HG02678 (cell line): ENCODE measurements at regions not wholly inside any gene's neighbourhood (a gene's known extent, or its start where the extent isn't known, plus 50 kb on each side); places are given as distances from the start of the nearest gene placed in this dataset.

Source experiments
- ATAC-seq: cut with Tn5 transposase; IDR thresholded peaks from one replicate; pipeline ENCODE4 v1.9.1; 2021; ENCODE audit warnings: mild to moderate bottlenecking, moderate library complexity; ENCODE audit not compliant: unreplicated experiment

DNA sequence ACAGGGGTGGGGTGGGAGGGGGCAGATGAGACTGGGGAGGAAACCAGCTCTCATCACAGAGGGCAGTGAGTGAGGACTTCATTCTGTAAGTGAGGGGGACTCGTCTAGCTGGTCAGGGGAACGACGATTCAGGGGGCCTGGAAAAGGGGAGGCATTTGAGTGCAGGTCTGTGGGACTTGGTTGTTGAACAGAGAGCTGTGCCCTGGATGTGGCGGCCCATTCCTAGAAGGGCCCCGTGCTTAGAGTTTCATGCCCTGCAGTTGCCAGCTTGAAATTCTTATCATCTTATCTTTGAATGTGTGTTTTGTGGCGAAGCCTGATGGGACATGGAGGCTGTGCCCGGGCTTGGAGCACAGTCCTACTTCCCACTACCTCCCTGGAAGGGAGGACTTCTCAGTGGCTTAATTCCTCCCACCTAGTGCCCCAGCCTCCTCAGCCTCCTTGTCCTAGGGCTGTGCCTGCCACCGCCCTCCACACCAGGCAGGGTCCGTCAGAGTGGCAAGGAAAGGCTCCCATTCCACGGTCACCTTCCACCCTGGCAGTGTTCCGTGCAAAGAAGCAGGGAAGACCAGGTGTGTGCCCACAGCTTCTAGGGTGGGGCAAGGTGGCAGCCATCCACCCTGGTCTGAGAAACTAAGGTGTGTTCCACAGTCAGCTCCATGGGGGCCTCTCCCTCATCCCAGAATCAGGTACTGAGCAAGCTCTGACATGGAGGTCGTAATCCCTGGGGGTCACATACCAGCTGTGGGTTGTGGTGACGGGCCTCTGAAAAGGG lies 59.7 kb upstream of the LMO1 start:
- ATAC-seq, result no peak

DNA sequence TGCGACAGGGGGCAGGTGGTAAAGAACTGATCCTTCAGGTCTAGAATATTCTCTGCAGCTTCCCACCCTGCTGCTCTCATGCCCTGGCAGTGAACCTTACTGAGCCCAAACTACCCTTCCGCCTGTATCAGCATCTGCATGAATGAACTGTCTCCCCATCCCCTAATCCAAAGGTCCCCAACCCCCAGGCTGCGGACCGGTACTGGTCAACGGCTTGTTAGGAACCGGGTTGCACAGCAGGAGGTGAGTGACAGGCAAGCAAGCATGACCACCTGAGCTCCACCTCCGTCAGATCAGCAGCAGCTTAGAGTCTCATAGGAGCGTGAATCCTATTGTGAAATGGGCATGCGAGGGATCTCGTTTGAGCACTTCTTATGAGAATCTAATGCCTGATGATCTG lies 58.2 kb upstream of the LMO1 start:
- no peak for ATAC-seq

- no peak for ATAC-seq
Measured at GRCh38 chr11:8320076-8320475, 56.4 kb upstream of the LMO1 start.

DNA sequence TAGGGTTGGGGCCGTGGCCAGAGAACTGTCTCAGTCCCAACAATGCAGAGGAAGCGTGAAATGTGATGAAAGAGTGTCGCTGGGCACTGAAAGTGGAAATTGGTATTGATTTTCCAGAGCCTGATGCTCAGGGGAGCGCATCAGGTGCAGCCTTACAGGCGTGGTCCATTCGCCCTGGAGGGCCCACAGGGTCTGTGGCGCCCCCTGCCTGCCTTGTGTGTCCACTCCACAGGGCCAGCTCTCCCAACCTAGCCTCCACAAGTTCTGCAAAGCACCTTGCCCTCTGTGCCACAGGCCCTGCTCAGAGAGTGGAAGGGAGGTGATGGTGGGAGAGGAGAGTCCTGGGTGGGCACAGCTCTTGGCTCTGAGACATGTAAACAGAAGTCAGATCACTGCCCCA lies 54.9 kb upstream of the LMO1 start:
- no peak for ATAC-seq

GRCh38 chr11:8317159-8317558 lies 53.5 kb upstream of the LMO1 start:
- no peak for ATAC-seq

DNA sequence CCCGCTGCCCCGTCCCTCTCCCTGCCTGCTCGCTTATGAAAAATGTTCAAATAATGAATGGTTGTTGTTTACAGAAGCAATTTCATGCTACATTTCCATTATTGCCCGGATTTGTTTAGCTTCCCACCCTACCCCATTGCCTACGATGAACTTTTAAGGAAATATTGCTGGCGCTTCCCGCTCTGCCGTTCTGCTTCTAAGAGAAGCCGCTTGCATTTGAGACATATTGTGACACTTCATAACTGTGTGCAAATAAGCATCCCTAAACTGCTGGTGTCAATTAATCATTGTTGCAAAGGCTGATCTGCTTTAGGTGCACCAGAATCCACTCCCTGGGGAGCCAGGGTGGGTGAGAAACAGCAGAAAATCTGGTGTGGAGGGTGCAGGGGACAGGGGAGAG lies 52.3 kb upstream of the LMO1 start:
- no peak for ATAC-seq

GRCh38 chr11:8315463-8315862 lies 51.8 kb upstream of the LMO1 start:
- ATAC-seq, result no peak

GRCh38 chr11:8314916-8315315 lies 51.2 kb upstream of the LMO1 start:
- no peak for ATAC-seq

GRCh38 chr11:8313504-8314090 lies 49.9 kb upstream of the LMO1 start:
- no peak for ATAC-seq
